ENCODE measurements at regions not wholly inside any gene's neighbourhood (a gene's known extent, or its start where the extent isn't known, plus 50 kb on each side); places are given as distances from the start of the nearest gene placed in this dataset.

- Histone ChIP-seq H3F3A (replicated peaks; ENCODE audit: insufficient read depth) (no peaks in the 10 kb centered on the region), H3K36me3 (replicated peaks in 1 of 2; ENCODE audit: control insufficient read depth in 1 of 2, insufficient read depth in 2 of 2, low read length in 1 of 2) (no peaks in the 10 kb centered on the region), H4K20me1 (ENCODE audit: insufficient read depth) (no peaks in the 10 kb centered on the region), H3K27me3 (ENCODE audit: insufficient read depth) (no peaks in the 10 kb centered on the region), H3K9ac (no peak overlapping the region), H3K4me2 (no peak overlapping the region), H3K27ac (ENCODE audit: low read depth in 2 of 2, low read length in 1 of 2) (no peak overlapping the region), H3K4me3 (ENCODE audit: low read depth in 2 of 2, low read length in 1 of 2) (no peak overlapping the region), H3K4me1 (ENCODE audit: control insufficient read depth in 1 of 2, insufficient read depth in 2 of 2, low read depth in 1 of 2, low read length in 1 of 2) (peaks cover 0 to 5% of the 10 kb centered on the region in 2 experiments; a peak in 1 of 4 replicates), H2AFZ (ENCODE audit: low read depth) (no peak overlapping the region), H3K9me3 (no peaks in the 10 kb centered on the region), H3K9me2 (no peaks in the 10 kb centered on the region), H3K79me2 (ENCODE audit: insufficient read depth) (no peaks in the 10 kb centered on the region)
- no peak for DNase-seq
- POLR2A ChIA-PET: no interaction called here
- 8% methylated on average over 2 of the region's 2 CpGs for WGBS (ENCODE audit: low lambda C conversion rate)
- TF ChIP-seq TEAD4 (IDR thresholded peaks at IDR 0.05; ENCODE audit: borderline replicate concordance, insufficient read depth) (no peak), SMC3 (IDR thresholded peaks at IDR 0.05; ENCODE audit: low read depth, low read length) (no peak), TAF1 (IDR thresholded peaks at IDR 0.05; ENCODE audit: borderline replicate concordance, low read depth, low read length) (no peak), CTCF (IDR thresholded peaks at IDR 0.05) (no peak), GABPA (IDR thresholded peaks at IDR 0.05; ENCODE audit: low read depth) (no peak), FOXJ3 (CRISPR knock-in tag; IDR thresholded peaks at IDR 0.05) (no peak), NRF1 (IDR thresholded peaks at IDR 0.05; ENCODE audit: low read depth, low read length) (no peak), GATA2 (CRISPR knock-in tag; IDR thresholded peaks at IDR 0.05) (no peak), EZH2phosphoT487 (IDR thresholded peaks at IDR 0.05; ENCODE audit: borderline replicate concordance, low read depth) (no peak), PBX3 (IDR thresholded peaks at IDR 0.05) (no peak), USF2 (IDR thresholded peaks at IDR 0.05; ENCODE audit: borderline replicate concordance, low read depth, low read length) (no peak), MXI1 (IDR thresholded peaks at IDR 0.05; ENCODE audit: low read depth, low read length) (no peak), RFX5 (IDR thresholded peaks at IDR 0.05; ENCODE audit: low read length) (no peak), POLR2AphosphoS5 (IDR thresholded peaks at IDR 0.05; ENCODE audit: low read depth, low read length) (no peak), MAX (IDR thresholded peaks at IDR 0.05; ENCODE audit: low read depth) (no peak), CHD2 (IDR thresholded peaks at IDR 0.05; ENCODE audit: low read length, partially characterized antibody) (no peak), RCOR1 (IDR thresholded peaks at IDR 0.05; ENCODE audit: low read length) (no peak), YY1 (IDR thresholded peaks at IDR 0.05; ENCODE audit: low read depth) (no peak), ELF1 (IDR thresholded peaks at IDR 0.05) (no peak)
- CTCF ChIA-PET: interaction anchor here (0.8 kb wide), 1 partner anchor 26 kb away, joined by 3 read pairs; no protein-coding TSS in a partner anchor
Observed at GRCh38 chr2:15034860-15035259, 402.3 kb downstream of the LRATD1 start.

Data from SK-N-SH (cell line).